Subcutaneous abdominal adipose tissue (tissue), 5 donors: ENCODE measurements at regions not wholly inside any gene's neighbourhood (a gene's known extent, or its start where the extent isn't known, plus 50 kb on each side); places are given as distances from the start of the nearest gene placed in this dataset.
A peak's percentile ranks its signal among the peaks of the same experiment; 100 is the strongest.
"Not testable (repeated sequence)": the region's sequence is repeated elsewhere in the genome, so short reads cannot be mapped to it uniquely, and the experiment has no call there.

Experiments used
- H3K27ac ChIP-seq: one replicate; pipeline ENCODE4 v1.7.0; 2013; ENCODE audit warnings: low read depth, mild to moderate bottlenecking, inconsistent platforms, low read length, moderate library complexity
- H3K27me3 ChIP-seq, 5 donors: one replicate each; pipeline ENCODE4 v1.7.0; 2013; ENCODE audit warnings: low read length in 5 of 5, inconsistent platforms in 1 of 5; ENCODE audit not compliant: control insufficient read depth in 5 of 5, insufficient read depth in 4 of 5
- H3K36me3 ChIP-seq, 5 donors: one replicate each; pipeline ENCODE4 v1.7.0; 2013; ENCODE audit warnings: low read length in 5 of 5; ENCODE audit not compliant: control insufficient read depth in 5 of 5, insufficient read depth in 5 of 5
- H3K4me1 ChIP-seq, 5 donors: one replicate each; pipeline ENCODE4 v1.7.0; 2013; ENCODE audit warnings: low read length in 5 of 5, mild to moderate bottlenecking in 3 of 5, moderate library complexity in 1 of 5; ENCODE audit not compliant: control insufficient read depth in 5 of 5, insufficient read depth in 5 of 5
- H3K4me3 ChIP-seq, 5 donors: one replicate each; pipeline ENCODE4 v1.7.0; 2013; ENCODE audit warnings: low read length in 5 of 5, low read depth in 1 of 5
- H3K9ac ChIP-seq, 5 donors: one replicate each; pipeline ENCODE4 v1.7.0; 2013; ENCODE audit warnings: low read length in 5 of 5, mild to moderate bottlenecking in 4 of 5, moderate library complexity in 3 of 5
- H3K9me3 ChIP-seq, 5 donors: one replicate each; pipeline ENCODE4 v1.7.0; 2013; ENCODE audit warnings: low read length in 5 of 5; ENCODE audit not compliant: control insufficient read depth in 5 of 5
- donor health status: healthy.
- donor health status: healthy.
- donor health status: healthy.
- donor health status: healthy.
- donor health status: healthy.

GRCh38 chr7:65285906-65286864, 87.5 kb upstream of the ZNF92 start:
- H3K27ac ChIP-seq, result no peak overlapping the region
- H3K9me3 ChIP-seq, result no peaks in the 10 kb centered on the region
- H3K27me3 ChIP-seq, result no peaks in the 10 kb centered on the region
- no peaks in the 10 kb centered on the region for H3K36me3 ChIP-seq
- no peak overlapping the region for H3K9ac ChIP-seq
- no peaks in the 10 kb centered on the region for H3K4me1 ChIP-seq
- no peak overlapping the region for H3K4me3 ChIP-seq

DNA sequence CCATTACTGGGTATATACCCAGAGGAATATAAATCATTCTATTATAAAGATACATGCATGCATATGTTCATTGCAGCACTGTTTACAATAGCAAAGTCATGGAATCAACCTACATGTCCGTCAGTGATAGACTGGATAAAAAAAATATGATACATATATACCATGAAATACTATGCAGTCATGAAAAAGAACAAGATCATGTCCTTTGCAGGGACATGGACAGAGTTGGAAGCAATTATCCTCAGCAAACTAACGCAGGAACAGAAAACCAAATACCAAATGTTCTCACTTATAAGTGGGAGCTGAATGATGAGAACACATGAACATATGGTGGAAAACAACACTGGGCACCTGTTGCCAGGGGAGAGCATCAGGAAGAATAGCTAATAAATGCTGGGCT, 88.4 kb upstream of the ZNF92 start:
- not testable (repeated sequence) for H3K4me3 ChIP-seq, H3K36me3 ChIP-seq, H3K9ac ChIP-seq, H3K27me3 ChIP-seq, H3K27ac ChIP-seq, H3K9me3 ChIP-seq, H3K4me1 ChIP-seq

DNA sequence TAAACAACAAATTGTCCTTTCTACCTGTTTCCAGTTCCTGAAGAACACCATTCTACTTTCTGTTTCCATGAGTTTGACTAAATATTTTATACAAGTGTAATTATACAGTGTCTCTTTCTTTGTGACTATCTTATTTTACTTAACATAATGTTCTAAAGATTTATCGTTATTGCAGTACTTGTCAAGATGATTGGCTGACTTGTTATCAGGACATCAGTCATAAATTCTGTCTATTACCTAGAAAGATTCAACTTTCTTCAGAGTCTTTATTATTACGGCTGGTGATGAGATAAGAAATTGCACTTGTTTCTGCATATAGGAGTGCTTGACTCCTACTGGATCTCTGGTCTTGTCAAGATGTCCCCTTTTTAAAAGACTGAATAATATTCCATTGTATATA, 93.9 kb upstream of the ZNF92 start:
- Histone ChIP-seq H3K9me3 (peaks cover 0 to 14% (median 1%) of the 10 kb centered on the region in 5 donors), H3K27me3 (peaks cover 0 to 4% (median 0%) of the 10 kb centered on the region in 5 donors), H3K4me3 (no peak overlapping the region), H3K36me3 (no peaks in the 10 kb centered on the region), H3K9ac (no peak overlapping the region), H3K4me1 (no peaks in the 10 kb centered on the region), H3K27ac (no peak overlapping the region)

GRCh38 chr7:65276822-65277221, 96.8 kb upstream of the ZNF92 start:
- Histone ChIP-seq H3K4me1 (no peaks in the 10 kb centered on the region), H3K4me3 (no peak overlapping the region), H3K36me3 (no peaks in the 10 kb centered on the region), H3K27ac (no peak overlapping the region), H3K9ac (no peak overlapping the region), H3K9me3 (peaks cover 0 to 19% (median 6%) of the 10 kb centered on the region in 5 donors), H3K27me3 (peaks cover 0 to 4% (median 0%) of the 10 kb centered on the region in 5 donors)

DNA sequence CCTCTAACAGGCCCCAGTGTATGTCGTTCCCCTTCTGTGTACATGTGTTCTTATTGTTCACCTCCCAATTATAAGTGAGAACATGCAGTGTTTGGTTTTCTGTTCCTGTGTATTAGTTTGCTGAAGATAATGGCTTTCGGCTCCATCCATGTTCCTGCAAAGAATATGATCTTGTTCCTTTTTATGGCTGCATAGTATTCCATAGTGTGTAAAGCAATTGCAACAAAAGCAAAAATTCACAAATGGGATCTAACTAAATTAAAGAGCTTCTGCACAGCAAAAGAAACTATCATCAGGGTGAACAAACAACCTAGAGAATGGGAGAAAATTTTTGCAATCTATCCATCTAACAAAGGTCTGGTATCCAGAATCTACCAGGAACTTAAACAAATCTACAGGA, 102.2 kb upstream of the ZNF92 start:
- H3K27me3 ChIP-seq, result peaks cover 8 to 16% (median 12%) of the 10 kb centered on the region in 5 donors
- not testable (repeated sequence) for H3K4me3 ChIP-seq

DNA sequence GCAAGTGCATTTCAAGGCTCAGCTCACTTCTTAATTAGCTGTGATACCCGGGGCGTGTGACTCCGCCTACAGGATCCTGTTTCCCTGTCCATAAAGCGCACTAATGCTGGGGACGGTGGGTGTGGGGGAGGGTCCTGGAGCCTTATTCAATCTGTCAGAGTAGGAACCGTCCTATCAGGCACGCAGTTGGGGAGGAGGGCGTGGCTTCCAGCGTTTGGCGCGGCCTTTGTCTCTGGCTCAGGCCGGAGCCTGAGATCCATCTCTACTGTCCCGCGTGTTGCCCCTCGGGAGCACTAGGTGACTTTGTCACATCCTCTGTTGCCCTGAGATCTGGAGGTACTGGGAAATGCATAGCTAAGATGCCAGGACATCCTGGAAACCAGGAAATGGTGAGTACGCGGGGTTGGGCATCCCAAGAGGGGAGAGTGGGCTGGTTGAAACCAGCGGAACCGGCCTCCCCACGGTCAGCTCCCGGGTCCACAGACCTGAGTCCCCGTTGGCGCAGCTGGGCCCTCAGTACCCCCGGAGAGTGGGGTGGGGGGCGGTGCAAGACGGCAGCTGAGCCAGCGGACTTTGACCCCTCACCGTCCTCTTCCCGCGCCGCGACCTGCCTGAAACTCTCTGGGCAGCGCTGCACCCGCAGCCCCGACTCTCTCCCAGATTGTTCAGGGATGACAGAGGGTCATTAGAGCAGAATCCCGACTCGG, 104.4 kb upstream of the ZNF92 start:
- H3K36me3 ChIP-seq, result no peaks in the 10 kb centered on the region
- peak overlapping the region in 2 of 5 donors; percentile 13 to 59 for H3K9ac ChIP-seq
- H3K27me3 ChIP-seq, result peaks cover 8 to 16% (median 12%) of the 10 kb centered on the region in 5 donors
- H3K4me3 ChIP-seq, result peak overlapping the region; percentile 53 to 64 (median 56)
- H3K27ac ChIP-seq, result no peak overlapping the region
- no peaks in the 10 kb centered on the region for H3K9me3 ChIP-seq
- peaks cover 0 to 12% (median 10%) of the 10 kb centered on the region in 5 donors for H3K4me1 ChIP-seq

More for the DNA sequence above, 102.2 kb upstream of the ZNF92 start:
- H3K9me3 ChIP-seq, result peaks cover 0 to 19% (median 6%) of the 10 kb centered on the region in 5 donors
- H3K4me1 ChIP-seq, result peaks cover 0 to 12% (median 10%) of the 10 kb centered on the region in 5 donors
- not testable (repeated sequence) for H3K27ac ChIP-seq, H3K9ac ChIP-seq, H3K36me3 ChIP-seq

GRCh38 chr7:65268782-65269149, 104.9 kb upstream of the ZNF92 start:
- Histone ChIP-seq H3K9ac (no peak overlapping the region), H3K4me1 (peaks cover 0 to 12% (median 10%) of the 10 kb centered on the region in 5 donors), H3K27ac (no peak overlapping the region), H3K4me3 (peak overlapping the region in 4 of 5 donors; percentile 53 to 64 (median 56)), H3K36me3 (no peaks in the 10 kb centered on the region), H3K27me3 (peaks cover 8 to 16% (median 12%) of the 10 kb centered on the region in 5 donors), H3K9me3 (no peaks in the 10 kb centered on the region)

DNA sequence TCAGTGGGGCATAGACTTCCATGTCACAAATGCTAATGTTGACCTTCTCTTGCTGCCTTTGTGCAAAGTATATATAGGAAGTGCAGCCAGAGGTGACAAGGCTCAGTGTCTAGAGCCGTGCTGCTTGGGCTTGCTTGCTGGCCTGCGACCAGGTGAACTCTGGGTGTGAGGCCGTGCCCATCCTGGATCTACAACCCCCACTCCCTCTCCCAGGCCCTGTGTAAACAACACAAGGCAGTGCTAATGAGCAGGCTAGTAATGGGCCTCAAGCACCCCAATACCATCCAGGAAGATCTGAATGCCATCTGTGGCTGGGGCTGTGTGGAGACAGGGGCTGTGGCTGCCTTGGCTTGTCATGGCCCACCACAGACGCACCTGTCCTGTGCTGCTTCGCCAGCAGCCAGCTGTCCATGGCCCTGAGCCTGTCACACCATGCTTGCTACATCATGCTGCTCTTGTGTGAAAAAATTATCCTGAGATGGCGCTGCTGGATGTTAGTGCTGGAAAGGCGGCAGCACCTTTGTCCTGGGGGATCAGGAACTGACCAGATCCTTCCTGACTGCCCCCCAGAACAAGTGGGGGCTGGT, 107.6 kb upstream of the ZNF92 start:
- Histone ChIP-seq H3K9ac (no peak overlapping the region), H3K36me3 (no peaks in the 10 kb centered on the region), H3K27ac (no peak overlapping the region), H3K9me3 (no peaks in the 10 kb centered on the region), H3K4me3 (no peak overlapping the region), H3K27me3 (peaks cover 8 to 17% (median 12%) of the 10 kb centered on the region in 5 donors), H3K4me1 (peaks cover 0 to 12% (median 10%) of the 10 kb centered on the region in 5 donors)

DNA sequence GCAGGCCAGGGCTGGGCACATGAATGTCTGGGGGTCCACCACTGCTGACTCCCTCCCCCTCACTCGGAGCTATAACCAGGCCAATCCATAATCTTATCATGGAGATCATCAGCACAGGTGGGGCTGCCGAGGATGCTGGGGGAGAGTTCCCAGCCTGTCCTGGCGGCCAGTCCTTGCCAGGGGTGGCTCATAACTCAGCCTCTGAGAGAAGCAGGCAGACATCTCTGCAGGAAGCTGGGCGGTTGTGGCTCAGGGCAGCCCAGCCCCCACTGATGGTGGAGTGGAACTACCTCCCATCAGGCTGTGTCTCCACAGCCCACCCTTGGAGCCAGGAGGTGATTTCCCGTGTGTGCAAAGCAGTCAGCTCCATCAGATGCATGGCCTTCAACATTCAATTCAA, 109.4 kb upstream of the ZNF92 start:
- no peak overlapping the region for H3K27ac ChIP-seq
- no peaks in the 10 kb centered on the region for H3K9me3 ChIP-seq
- H3K9ac ChIP-seq, result no peak overlapping the region
- no peak overlapping the region for H3K4me3 ChIP-seq
- H3K27me3 ChIP-seq, result peaks cover 4 to 8% (median 5%) of the 10 kb centered on the region in 5 donors
- H3K36me3 ChIP-seq, result no peaks in the 10 kb centered on the region
- peaks cover 0 to 5% (median 4%) of the 10 kb centered on the region in 5 donors for H3K4me1 ChIP-seq

- not testable (repeated sequence) for H3K27me3 ChIP-seq, H3K4me1 ChIP-seq, H3K36me3 ChIP-seq, H3K9me3 ChIP-seq, H3K9ac ChIP-seq, H3K4me3 ChIP-seq, H3K27ac ChIP-seq
Observed at GRCh38 chr7:65260673-65261072, 113.0 kb upstream of the ZNF92 start.
